IPS-NIHi7 (cell line): ENCODE measurements at regions not wholly inside any gene's neighbourhood (a gene's known extent, or its start where the extent isn't known, plus 50 kb on each side); places are given as distances from the start of the nearest gene placed in this dataset.

Experiments used
- DNase-seq: peaks from one replicate; pipeline ENCODE4 v3.0.0; 2012; ENCODE audit warnings: mixed read lengths; ENCODE audit errors: extremely low spot score

- DNase-seq, result no peak
These were observed 50.6 kb upstream of the MRPS6 start for GRCh38 chr21:34022627-34023335.

GRCh38 chr21:34021726-34022125, 51.7 kb upstream of the MRPS6 start:
- DNase-seq, result no peak

- DNase-seq, result no peak
These were observed 52.3 kb upstream of the MRPS6 start for GRCh38 chr21:34020983-34021553.

GRCh38 chr21:34020005-34020847, 53.2 kb upstream of the MRPS6 start:
- DNase-seq, result no peak

- DNase-seq, result no peak
These were observed 54.0 kb upstream of the MRPS6 start for GRCh38 chr21:34019402-34019801.

- no peak for DNase-seq
These were observed 54.5 kb upstream of the MRPS6 start for GRCh38 chr21:34018910-34019309.

- no peak for DNase-seq
These were observed 55.2 kb upstream of the MRPS6 start for GRCh38 chr21:34018185-34018584.

GRCh38 chr21:34017039-34017961, 56.1 kb upstream of the MRPS6 start:
- DNase-seq, result no peak

GRCh38 chr21:34012640-34013039, 60.7 kb upstream of the MRPS6 start:
- no peak for DNase-seq

GRCh38 chr21:34011660-34012059, 61.7 kb upstream of the MRPS6 start:
- no peak for DNase-seq

GRCh38 chr21:34009193-34009592, 64.2 kb upstream of the MRPS6 start:
- no peak for DNase-seq

- DNase-seq, result no peak
These were observed 64.8 kb upstream of the MRPS6 start for GRCh38 chr21:34008618-34009017.

- DNase-seq, result no peak
These were observed 66.7 kb upstream of the MRPS6 start for GRCh38 chr21:34006611-34007168.

- no peak for DNase-seq
These were observed 68.4 kb upstream of the MRPS6 start for GRCh38 chr21:34004974-34005373.

GRCh38 chr21:34004013-34004938, 69.1 kb upstream of the MRPS6 start:
- DNase-seq, result no peak

GRCh38 chr21:34003428-34003827, 70.0 kb upstream of the MRPS6 start:
- DNase-seq, result no peak

GRCh38 chr21:34000375-34000774, 73.0 kb upstream of the MRPS6 start:
- no peak for DNase-seq

GRCh38 chr21:33998809-33999208, 74.6 kb upstream of the MRPS6 start:
- no peak for DNase-seq

GRCh38 chr21:33998402-33998801, 75.0 kb upstream of the MRPS6 start:
- no peak for DNase-seq

- no peak for DNase-seq
These were observed 75.9 kb upstream of the MRPS6 start for GRCh38 chr21:33997436-33997835.
